Testis (tissue), 2 donors: ENCODE measurements at regions not wholly inside any gene's neighbourhood (a gene's known extent, or its start where the extent isn't known, plus 50 kb on each side); places are given as distances from the start of the nearest gene placed in this dataset.
"Not testable (repeated sequence)": the region's sequence is repeated elsewhere in the genome, so short reads cannot be mapped to it uniquely, and the experiment has no call there.

Experiments
- DNase-seq: peaks from one replicate; pipeline ENCODE4 v3.0.0-alpha.2; 2019
- H3K27ac ChIP-seq, 2 donors: fragments of 200-600 bp; sonication (generic); one replicate each; pipeline ENCODE4 v1.5.1; 2019
- H3K27me3 ChIP-seq: fragments of 200-600 bp; sonication (generic); one replicate; pipeline ENCODE4 v1.5.1; 2019
- H3K36me3 ChIP-seq: fragments of 200-600 bp; sonication (generic); one replicate; pipeline ENCODE4 v1.5.1; 2017; ENCODE audit warnings: low read depth; ENCODE audit errors: missing control alignments
- H3K4me1 ChIP-seq: fragments of 200-600 bp; sonication (generic); one replicate; pipeline ENCODE4 v1.5.1; 2019
- H3K4me3 ChIP-seq, 2 donors: fragments of 200-600 bp; sonication (generic); one replicate each; pipeline ENCODE4 v1.5.1; 2017 to 2019
- H3K9me3 ChIP-seq: fragments of 200-600 bp; sonication (generic); one replicate; pipeline ENCODE4 v1.5.1; 2017
- CTCF ChIP-seq, 3 experiments: fragments of 450-650 bp in 2 of 3; fragments of 200-600 bp in 1 of 3; sonication (generic) in 1 of 3; IDR thresholded peaks; one replicate each; pipeline ENCODE4 v1.5.1; 2016 to 2019; ENCODE audit warnings: antibody characterized with exemption in 3 of 3, mild to moderate bottlenecking in 2 of 3, moderate library complexity in 1 of 3
- POLR2A ChIP-seq: fragments of 450-650 bp; IDR thresholded peaks from one replicate; pipeline ENCODE4 v1.6.1; 2017; ENCODE audit warnings: antibody characterized with exemption, mild to moderate bottlenecking, moderate library complexity
- WGBS, 2 donors: methylation state at CpG; one replicate each; pipeline ENCODE4 v1.1.5; 2018; 5-methylcytosine and 5-hydroxymethylcytosine counted together
- intact Hi-C: fragments of 100-400 bp; cut with DNase I; formaldehyde crosslinking; loops from one replicate; pipeline ENCODE4 v1.15.1; 2023; ENCODE audit warnings: low total_unique reads

- Histone ChIP-seq H3K27ac (no peak overlapping the region), H3K27me3 (no peaks in the 10 kb centered on the region), H3K4me1 (no peaks in the 10 kb centered on the region), H3K36me3 (no peaks in the 10 kb centered on the region), H3K9me3 (no peaks in the 10 kb centered on the region), H3K4me3 (peak overlapping the region in 1 of 2 donors; percentile 53)
- 55 to 77% methylated on average over 10 of the region's 10 CpGs for WGBS, 2 donors
- TF ChIP-seq POLR2A (no peak), CTCF (IDR thresholded peaks at IDR 0.05) (no peak)
- intact Hi-C loops = no loop called here
- DNase-seq = peak; percentile 84
Observed at GRCh38 chr2:88503771-88504170, 51.3 kb upstream of the FOXI3 start.

GRCh38 chr2:88503359-88503662, 50.8 kb upstream of the FOXI3 start:
- peak overlapping the region; percentile 49 to 53 for H3K4me3 ChIP-seq
- WGBS, 2 donors = 66 to 91% methylated on average over 14 to 19 of the region's 19 CpGs
- H3K36me3 ChIP-seq, H3K9me3 ChIP-seq, H3K27ac ChIP-seq, intact Hi-C loops, H3K4me1 ChIP-seq, H3K27me3 ChIP-seq: not testable (repeated sequence)
- DNase-seq = peak; percentile 36
